Uterus (tissue), 2 donors: ENCODE measurements at regions not wholly inside any gene's neighbourhood (a gene's known extent, or its start where the extent isn't known, plus 50 kb on each side); places are given as distances from the start of the nearest gene placed in this dataset.

Experiments
- CTCF ChIP-seq, 4 experiments: fragments of 200-600 bp in 2 of 4; fragments of 450-650 bp in 2 of 4; sonication (generic) in 2 of 4; IDR thresholded peaks; one replicate each; pipeline ENCODE4 v1.5.1; 2016 to 2019; ENCODE audit warnings: antibody characterized with exemption in 4 of 4, mild to moderate bottlenecking in 2 of 4, moderate library complexity in 1 of 4
- POLR2A ChIP-seq, 2 donors: fragments of 450-650 bp; IDR thresholded peaks; one replicate each; pipeline ENCODE4 v1.6.1; 2016; ENCODE audit warnings: antibody characterized with exemption in 2 of 2, mild to moderate bottlenecking in 1 of 2, moderate library complexity in 1 of 2

GRCh38 chrX:33855251-33855650 is 276.9 kb downstream of the FAM47A start:
- no peak for TF ChIP-seq CTCF (IDR thresholded peaks at IDR 0.05)
- TF ChIP-seq POLR2A (IDR thresholded peaks at IDR 0.05), result no peak
